Stimulated activated effector memory CD8-positive, alpha-beta T cell treated with anti-CD3 and anti-CD28 coated beads, Interleukin-12 subunit alpha, Interleukin-12 subunit beta, amount 100 ng/mL, for 72 hours (primary cell): ENCODE measurements at regions not wholly inside any gene's neighbourhood (a gene's known extent, or its start where the extent isn't known, plus 50 kb on each side); places are given as distances from the start of the nearest gene placed in this dataset.
"Not testable (repeated sequence)": the region's sequence is repeated elsewhere in the genome, so short reads cannot be mapped to it uniquely, and the experiment has no call there.

Source experiments
- ATAC-seq: fragments of 150-1000 bp; cut with Tn5 transposase; 2 replicates; pipeline ENCODE4 v1.10.0; 2021
- DNase-seq, 2 donors: peaks; one replicate each; pipeline ENCODE4 v3.0.0; 2021 to 2022; ENCODE audit warnings: low spot score in 2 of 2
- H3K27ac Mint-ChIP-seq: one replicate; pipeline ENCODE4 v1.8.0; 2022; ENCODE audit warnings: mild to moderate bottlenecking, mixed read lengths
- H3K36me3 Mint-ChIP-seq: one replicate; pipeline ENCODE4 v1.8.0; 2022; ENCODE audit warnings: mild to moderate bottlenecking, mixed read lengths
- H3K4me1 Mint-ChIP-seq: one replicate; pipeline ENCODE4 v1.8.0; 2022; ENCODE audit warnings: mixed read lengths
- H3K4me3 Mint-ChIP-seq: one replicate; pipeline ENCODE4 v1.8.0; 2022; ENCODE audit warnings: mild to moderate bottlenecking, mixed read lengths
- H3K9me3 Mint-ChIP-seq: one replicate; pipeline ENCODE4 v1.8.0; 2022; ENCODE audit warnings: mixed read lengths

DNA sequence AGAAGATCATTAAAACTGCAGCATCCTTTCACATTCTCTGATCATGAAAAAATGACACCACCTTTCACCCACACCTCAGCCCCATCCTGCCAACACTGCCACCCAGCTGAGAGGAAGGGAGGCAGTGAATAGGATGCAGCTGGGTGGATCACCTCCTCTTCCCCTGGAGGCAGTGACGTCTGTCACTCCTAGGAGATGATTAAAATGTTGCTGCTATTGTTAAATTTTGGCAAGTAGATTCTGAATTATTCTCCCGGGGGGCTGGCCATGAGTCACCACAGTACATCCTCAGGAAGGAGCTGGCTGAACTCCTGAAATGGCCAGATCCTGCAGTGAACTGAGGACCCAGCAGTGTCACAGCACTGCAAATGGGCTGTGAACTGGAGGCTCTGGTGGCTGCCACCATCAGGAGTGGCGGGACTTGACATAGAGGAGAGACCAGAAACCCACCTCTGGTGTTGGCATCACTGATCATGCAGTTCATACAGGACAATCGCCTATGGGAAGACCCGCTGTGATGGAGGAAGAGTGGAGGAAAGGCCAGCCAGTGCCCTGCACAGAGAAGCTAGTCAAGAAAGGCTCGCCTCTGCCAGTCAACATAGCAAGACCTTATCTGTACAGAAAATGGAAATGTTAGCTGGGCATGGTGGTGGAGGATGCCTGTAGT lies 199.1 kb downstream of the FAM43A start:
- no peak overlapping the region for H3K27ac Mint-ChIP-seq
- H3K4me3 Mint-ChIP-seq: no peak overlapping the region
- H3K9me3 Mint-ChIP-seq: peaks cover 8% of the 10 kb centered on the region
- no peak for ATAC-seq
- no peaks in the 10 kb centered on the region for H3K4me1 Mint-ChIP-seq
- no peak for DNase-seq
- no peaks in the 10 kb centered on the region for H3K36me3 Mint-ChIP-seq

DNA sequence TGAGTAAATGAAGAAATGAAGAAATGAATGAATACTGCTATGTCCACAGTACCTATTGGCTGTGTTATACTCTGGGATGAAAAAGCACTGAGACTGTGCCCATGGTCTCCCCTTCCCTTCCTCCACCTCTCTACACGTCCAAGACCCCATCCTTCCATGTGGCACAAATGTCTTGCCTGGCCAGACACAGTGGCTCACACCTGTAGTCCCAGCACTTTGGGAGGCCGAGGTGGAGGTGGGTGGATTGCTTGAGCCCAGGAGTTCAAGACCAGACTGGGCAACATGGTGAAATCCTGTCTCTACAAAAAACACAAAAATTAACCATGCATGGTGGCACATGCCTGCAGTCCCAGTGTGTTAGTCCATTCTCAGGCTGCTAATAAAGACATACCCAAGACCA lies 200.1 kb downstream of the FAM43A start:
- Mint-ChIP-seq H3K4me3 (no peak overlapping the region), H3K4me1 (no peaks in the 10 kb centered on the region), H3K36me3 (no peaks in the 10 kb centered on the region), H3K9me3 (peaks cover 8% of the 10 kb centered on the region), H3K27ac (no peak overlapping the region)
- no peak for ATAC-seq
- DNase-seq: no peak

DNA sequence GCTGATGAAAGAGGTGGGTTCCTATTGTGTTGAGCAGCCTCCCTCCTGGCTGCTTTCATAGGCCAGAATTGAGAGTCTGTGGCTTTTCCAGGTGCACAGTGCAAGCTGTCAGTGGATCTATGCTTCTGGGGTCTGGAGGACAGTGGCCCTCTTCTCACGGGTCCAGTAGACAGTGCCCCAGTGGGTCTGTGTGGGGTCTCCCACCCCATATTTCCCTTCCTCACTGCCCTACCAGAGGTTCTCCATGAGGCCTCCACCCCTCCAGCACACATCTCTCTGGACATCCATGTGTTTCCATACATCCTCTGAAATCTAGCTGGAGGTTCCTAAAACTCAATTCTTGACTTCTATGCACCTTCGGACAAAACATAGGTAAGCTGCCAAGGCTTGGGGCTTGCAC lies 201.2 kb downstream of the FAM43A start:
- Mint-ChIP-seq H3K4me3 (no peak overlapping the region), H3K36me3 (no peaks in the 10 kb centered on the region), H3K4me1 (no peaks in the 10 kb centered on the region), H3K27ac (no peak overlapping the region), H3K9me3 (peaks cover 8% of the 10 kb centered on the region)
- ATAC-seq (no peak), DNase-seq (no peak)

DNA sequence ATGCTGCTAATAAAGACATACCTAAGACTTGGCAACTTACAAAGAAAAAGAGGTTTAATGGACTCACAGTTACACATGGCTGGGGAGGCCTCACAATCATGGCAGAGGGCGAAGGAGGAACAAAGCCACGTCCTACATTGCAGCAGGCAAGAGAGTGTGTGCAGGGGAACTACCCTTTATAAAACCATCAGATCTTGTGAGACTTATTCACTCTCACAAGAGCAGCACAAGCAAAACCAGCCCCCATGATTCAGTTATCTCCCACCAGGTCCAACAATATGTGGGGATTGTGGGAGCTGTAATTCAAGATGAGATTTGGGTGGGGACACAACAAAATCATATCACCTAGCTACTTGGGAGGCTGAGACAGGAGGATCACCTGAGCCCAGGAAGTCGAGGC lies 202.4 kb downstream of the FAM43A start:
- H3K36me3 Mint-ChIP-seq, H3K27ac Mint-ChIP-seq, DNase-seq, H3K4me1 Mint-ChIP-seq, H3K4me3 Mint-ChIP-seq, ATAC-seq: not testable (repeated sequence)
- H3K9me3 Mint-ChIP-seq: peaks cover 11% of the 10 kb centered on the region

DNA sequence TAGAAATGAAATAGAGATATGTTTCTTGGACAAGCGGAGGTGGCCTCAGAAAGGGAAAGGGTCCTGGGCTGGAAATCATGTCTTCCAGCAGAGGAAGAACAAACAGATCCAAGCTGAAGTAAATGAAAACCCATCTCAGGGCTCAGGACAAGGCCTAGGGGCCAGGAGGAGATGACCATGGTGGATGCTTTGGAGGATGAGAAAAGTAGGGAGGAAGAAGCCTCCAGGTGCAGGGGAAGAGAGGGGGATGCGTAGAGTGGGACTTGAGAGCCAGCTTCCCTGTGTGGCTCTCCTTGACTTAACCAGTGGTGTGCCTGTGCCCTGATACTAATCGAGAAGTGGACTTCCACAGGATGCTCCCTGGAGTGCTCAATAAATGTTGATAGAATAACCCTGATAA lies 203.2 kb downstream of the FAM43A start:
- Mint-ChIP-seq H3K27ac (no peak overlapping the region), H3K4me3 (no peak overlapping the region), H3K9me3 (peaks cover 12% of the 10 kb centered on the region), H3K4me1 (peaks cover 10% of the 10 kb centered on the region), H3K36me3 (no peaks in the 10 kb centered on the region)
- DNase-seq (no peak), ATAC-seq (no peak)

DNA sequence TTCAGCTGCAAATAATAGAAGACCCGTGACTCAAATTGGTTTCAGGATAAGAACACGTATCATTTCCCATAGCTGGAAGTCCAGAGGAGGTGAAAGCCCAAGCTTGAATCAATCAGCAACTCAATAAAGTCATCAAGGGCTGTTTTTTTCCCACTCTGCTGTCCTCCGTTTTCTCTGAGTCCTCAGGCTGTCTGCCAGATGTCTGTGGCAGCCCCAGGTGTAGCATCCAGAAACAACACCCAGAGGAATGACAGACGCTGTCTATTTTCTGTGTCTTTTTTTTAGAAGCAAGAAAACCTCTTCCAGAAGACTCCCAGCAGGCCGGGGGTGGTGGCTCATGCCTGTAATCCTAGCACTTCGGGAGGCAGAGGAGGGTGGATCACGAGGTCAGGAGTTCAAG lies 204.4 kb downstream of the FAM43A start:
- Mint-ChIP-seq H3K27ac (no peak overlapping the region), H3K4me3 (no peak overlapping the region), H3K4me1 (peaks cover 10% of the 10 kb centered on the region), H3K9me3 (peaks cover 18% of the 10 kb centered on the region), H3K36me3 (no peaks in the 10 kb centered on the region)
- no peak for DNase-seq
- no peak for ATAC-seq

DNA sequence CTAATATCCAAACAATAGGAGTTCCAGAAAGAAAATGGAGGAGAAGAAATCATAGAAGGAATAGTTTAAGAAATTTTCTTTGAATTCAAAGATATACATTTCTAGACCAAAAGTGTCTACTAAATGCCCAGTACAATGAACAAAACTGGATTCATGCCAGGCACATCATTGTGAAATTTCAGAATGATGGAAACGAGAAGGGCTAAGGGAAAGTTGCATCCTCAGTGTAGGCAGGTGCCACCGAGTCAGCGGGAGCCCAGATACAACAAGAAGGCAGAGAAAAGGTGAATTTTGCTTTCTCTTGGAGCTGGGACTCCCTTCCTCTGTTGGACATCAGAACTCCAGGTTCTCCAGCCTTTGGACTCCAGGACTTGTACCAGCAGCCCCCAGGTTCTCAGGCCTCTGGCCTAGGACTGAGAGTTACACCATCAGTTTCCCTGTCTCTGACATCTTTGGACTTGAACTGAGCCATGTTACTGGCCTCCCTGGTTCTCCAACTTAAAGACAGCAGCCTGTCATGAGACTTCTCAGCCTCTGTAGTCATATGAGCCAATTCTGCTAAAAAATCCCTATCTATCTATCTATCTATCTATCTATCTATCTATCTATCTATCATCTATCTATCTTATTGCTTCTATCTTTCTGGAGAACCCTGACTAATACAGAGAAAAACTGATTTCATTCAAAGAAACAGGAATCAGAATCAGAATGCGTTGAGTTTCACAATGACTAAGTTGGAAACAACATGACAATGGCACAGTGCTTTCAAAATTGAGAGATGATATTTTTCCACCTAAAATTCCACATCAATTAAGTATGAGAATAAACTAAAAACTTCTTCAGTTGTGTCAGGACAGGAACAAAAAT lies 207.7 kb downstream of the FAM43A start:
- ATAC-seq (peak; percentile 85), DNase-seq (peak in 1 of 2 donors; percentile 54)
- Mint-ChIP-seq H3K4me3 (no peak overlapping the region), H3K27ac (no peak overlapping the region), H3K4me1 (peaks cover 10% of the 10 kb centered on the region), H3K9me3 (peaks cover 17% of the 10 kb centered on the region), H3K36me3 (peaks cover 6% of the 10 kb centered on the region)

DNA sequence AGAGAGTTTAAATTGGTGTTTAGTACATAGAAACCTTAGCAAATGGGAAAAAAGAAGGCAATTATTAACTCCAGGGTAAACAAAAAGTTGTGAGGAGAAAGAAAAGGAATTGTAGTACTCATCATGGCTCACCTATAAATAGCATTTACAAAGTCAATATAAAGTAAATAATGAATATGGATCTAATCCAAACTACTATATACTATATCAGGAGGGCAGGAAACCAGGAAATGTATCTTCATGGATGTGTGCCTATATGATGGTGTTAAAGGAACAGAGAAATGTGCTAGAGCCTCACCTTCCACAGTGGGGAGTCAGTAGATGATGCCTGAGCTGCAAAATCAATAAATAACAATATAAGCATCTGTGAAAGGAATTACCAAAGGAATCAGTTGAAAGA lies 208.9 kb downstream of the FAM43A start:
- Mint-ChIP-seq H3K4me1 (peaks cover 10% of the 10 kb centered on the region), H3K27ac (no peak overlapping the region), H3K9me3 (peaks cover 18% of the 10 kb centered on the region), H3K4me3 (no peak overlapping the region), H3K36me3 (peaks cover 6% of the 10 kb centered on the region)
- peak in 1 of 2 donors; percentile 7 for DNase-seq
- ATAC-seq: no peak

DNA sequence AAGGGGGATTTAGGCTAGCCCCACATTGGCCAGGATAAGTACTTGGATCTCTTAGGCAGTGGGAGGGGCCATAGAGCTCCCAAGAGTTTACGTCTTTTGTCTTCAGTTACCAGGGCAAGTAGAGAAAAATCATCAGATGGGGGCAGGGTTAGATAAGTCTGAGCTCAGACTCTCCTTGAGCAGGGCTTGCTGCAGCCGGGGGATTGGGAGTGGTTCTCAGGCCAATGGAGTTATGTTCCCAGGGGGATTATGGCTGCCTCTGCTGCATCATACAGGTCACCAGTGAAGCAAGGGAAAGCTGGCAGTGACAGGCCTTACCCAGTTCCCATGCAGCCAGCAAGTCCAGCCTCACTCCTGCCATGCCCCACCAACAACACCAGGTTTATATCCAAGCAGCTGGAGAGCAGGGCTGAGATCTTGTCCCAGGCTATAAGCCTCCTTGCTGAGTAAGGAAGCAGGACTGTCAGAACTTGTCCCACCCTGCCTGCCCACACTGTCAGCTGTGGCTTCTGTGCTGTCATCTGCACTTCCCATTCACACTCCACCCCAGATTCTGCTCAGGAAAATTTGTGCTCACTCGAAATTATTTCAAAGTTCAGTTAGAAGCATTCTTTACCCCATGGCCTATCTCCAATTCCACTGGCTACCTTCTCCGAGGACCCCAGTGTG lies 215.3 kb downstream of the FAM43A start:
- Mint-ChIP-seq H3K4me3 (no peak overlapping the region), H3K27ac (no peak overlapping the region), H3K9me3 (peaks cover 13% of the 10 kb centered on the region), H3K4me1 (no peaks in the 10 kb centered on the region), H3K36me3 (peaks cover 6% of the 10 kb centered on the region)
- ATAC-seq (no peak), DNase-seq (peak in 1 of 2 donors; percentile 34)

DNA sequence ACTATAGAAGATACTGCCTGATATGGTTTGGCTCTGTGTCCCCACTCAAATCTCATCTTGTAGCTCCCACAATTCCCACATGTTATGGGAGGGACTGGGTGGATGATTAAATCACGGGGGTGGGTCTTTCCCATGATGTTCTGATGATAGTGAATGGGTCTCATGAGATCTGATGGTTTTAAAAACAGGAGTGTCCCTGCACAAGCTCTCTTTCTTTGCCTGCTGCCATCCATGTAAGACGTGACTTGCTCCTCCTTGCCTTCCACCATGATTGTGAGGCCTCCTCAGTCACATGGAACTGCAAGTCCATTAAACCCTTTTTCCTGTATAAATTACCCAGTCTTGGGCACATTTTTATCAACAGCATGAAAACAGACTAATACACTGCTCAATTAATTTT lies 217.8 kb downstream of the FAM43A start:
- not testable (repeated sequence) for ATAC-seq, DNase-seq, H3K27ac Mint-ChIP-seq, H3K4me1 Mint-ChIP-seq, H3K4me3 Mint-ChIP-seq, H3K9me3 Mint-ChIP-seq, H3K36me3 Mint-ChIP-seq

DNA sequence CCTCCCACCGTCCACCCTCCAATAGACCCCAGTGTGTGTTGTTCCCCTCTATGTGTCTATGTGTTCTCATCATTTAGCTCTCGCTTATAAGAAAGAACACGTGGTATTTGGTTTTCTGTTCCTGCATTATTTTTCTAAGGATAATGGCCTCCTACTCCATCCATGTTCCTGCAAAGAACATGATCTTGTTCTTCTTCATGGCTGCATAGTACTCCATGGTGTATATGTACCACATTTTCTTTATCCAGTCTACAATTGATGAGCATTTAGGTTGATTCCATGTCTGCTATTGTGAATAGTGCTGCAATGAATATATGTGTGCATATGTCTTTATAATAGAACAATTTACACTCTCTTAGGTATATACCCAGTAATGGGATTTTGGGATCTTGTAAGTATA lies 219.3 kb downstream of the FAM43A start:
- not testable (repeated sequence) for H3K4me3 Mint-ChIP-seq

DNA sequence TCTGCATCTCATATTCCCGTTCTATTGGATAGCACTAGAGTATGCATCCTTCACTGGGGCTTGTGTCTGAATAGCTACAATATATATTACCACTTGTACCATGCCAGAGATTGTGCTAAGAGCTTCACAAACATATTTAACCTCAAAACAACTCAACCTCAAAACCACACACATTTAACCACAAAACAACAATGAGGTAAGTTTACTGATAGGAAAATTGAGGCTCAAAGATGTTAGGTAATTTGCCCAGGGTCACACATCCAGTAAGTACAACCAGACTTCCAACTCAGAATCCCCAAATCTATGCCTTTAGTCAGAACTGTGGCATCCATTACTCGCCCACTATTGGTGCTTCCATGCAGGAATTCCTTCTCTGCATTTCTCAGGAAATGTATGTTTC lies 220.0 kb downstream of the FAM43A start:
- Mint-ChIP-seq H3K9me3 (no peaks in the 10 kb centered on the region), H3K4me3 (no peak overlapping the region), H3K4me1 (peaks cover 9% of the 10 kb centered on the region), H3K36me3 (no peaks in the 10 kb centered on the region), H3K27ac (no peak overlapping the region)
- DNase-seq: no peak
- ATAC-seq: no peak

More for the DNA sequence above, 219.3 kb downstream of the FAM43A start:
- H3K36me3 Mint-ChIP-seq, H3K27ac Mint-ChIP-seq, H3K4me1 Mint-ChIP-seq, H3K9me3 Mint-ChIP-seq, DNase-seq, ATAC-seq: not testable (repeated sequence)

DNA sequence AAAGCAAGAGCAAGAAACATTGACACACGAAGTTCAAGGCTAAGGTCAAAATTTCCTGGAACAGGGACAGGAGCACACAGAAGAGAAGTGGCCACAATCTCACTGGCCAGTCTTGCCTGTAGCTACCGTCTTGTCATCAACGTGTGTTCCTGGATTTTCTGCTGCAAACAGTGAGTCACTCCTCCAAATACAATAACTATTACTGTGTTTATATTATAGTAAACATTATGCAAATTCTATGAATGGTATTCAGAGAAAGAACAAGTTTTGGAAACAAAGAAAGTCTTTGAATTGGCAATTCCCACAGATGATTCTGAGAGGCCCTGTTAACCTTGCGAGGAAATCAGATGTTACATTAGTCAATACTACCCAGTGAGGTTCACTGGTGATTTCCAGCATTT lies 220.5 kb downstream of the FAM43A start:
- Mint-ChIP-seq H3K9me3 (no peaks in the 10 kb centered on the region), H3K27ac (no peak overlapping the region), H3K36me3 (no peaks in the 10 kb centered on the region), H3K4me1 (peaks cover 9% of the 10 kb centered on the region), H3K4me3 (no peak overlapping the region)
- DNase-seq: no peak
- peak; percentile 49 for ATAC-seq

DNA sequence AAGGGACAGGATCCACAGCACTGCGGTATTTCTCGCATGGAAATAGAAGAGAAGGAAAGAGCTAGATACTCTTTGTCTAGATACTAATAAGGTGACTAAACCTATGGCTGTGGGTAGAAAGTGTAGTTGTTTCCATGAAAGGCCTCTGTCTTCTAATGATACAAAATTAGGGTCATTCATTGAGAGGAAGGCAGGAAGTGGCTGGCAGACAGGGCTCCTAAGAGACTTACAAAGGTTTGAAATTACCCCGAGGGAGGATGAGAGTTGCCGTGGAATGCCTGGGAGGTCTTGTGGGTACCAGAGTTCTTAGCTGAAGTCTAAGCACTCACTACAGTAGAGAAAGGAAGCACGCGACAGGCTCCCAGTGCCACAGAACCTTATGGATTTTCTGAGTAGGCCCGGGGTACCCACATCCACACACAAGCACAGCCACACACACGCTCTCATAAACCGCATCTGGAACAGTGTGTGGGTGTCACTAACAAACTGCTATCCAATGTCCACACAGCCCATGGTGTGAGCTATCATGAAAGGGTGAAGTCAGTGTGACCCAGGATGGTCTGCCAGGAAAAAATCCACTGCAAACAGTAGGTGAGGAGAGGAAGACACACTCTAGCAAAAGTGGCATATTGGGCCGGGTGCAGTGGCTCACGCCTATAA lies 221.4 kb downstream of the FAM43A start:
- Mint-ChIP-seq H3K27ac (peak overlapping the region; percentile 2), H3K9me3 (no peaks in the 10 kb centered on the region), H3K4me3 (no peak overlapping the region), H3K36me3 (no peaks in the 10 kb centered on the region), H3K4me1 (peaks cover 9% of the 10 kb centered on the region)
- ATAC-seq: peak; percentile 66
- no peak for DNase-seq

DNA sequence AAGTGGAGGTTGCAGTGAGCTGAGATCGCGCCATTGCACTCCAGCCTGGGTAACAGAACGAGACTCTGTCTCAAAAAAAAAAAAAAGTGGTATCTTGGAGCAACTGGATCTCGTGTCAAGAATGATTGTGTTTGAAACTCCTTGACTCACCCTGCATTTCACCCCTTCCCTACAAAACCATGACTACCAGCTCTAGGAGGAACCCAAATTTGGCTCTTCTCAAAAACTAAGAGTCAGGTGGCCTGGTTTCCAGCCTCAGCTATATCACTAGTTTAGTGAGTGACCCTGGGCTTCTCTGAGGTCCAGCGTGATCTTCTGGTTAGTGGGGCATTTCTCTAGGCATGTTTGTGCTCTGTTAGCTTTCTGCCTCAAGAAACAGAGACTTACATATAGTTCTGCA lies 222.1 kb downstream of the FAM43A start:
- no peaks in the 10 kb centered on the region for H3K9me3 Mint-ChIP-seq
- H3K36me3 Mint-ChIP-seq: no peaks in the 10 kb centered on the region
- H3K27ac Mint-ChIP-seq: no peak overlapping the region
- ATAC-seq (no peak), DNase-seq (no peak)
- H3K4me3 Mint-ChIP-seq: no peak overlapping the region
- peaks cover 9% of the 10 kb centered on the region for H3K4me1 Mint-ChIP-seq
